ENCODE measurements at regions not wholly inside any gene's neighbourhood (a gene's known extent, or its start where the extent isn't known, plus 50 kb on each side); places are given as distances from the start of the nearest gene placed in this dataset.
"Not testable (repeated sequence)": the region's sequence is repeated elsewhere in the genome, so short reads cannot be mapped to it uniquely, and the experiment has no call there.

GRCh38 chr6:906920-907319, 214.0 kb upstream of the EXOC2 start:
- intact Hi-C loops (cut with micrococcal nuclease) = no loop called here

- intact Hi-C loops (cut with micrococcal nuclease) = no loop called here
Observed at GRCh38 chr6:905556-905955, 212.6 kb upstream of the EXOC2 start.

- intact Hi-C loops (cut with micrococcal nuclease) = no loop called here
Observed at GRCh38 chr6:904994-905393, 212.1 kb upstream of the EXOC2 start.

- intact Hi-C loops (cut with micrococcal nuclease) = no loop called here
Observed at GRCh38 chr6:903761-904160, 210.8 kb upstream of the EXOC2 start.

- intact Hi-C loops (cut with micrococcal nuclease) = no loop called here
Observed at GRCh38 chr6:901696-902460, 208.9 kb upstream of the EXOC2 start.

GRCh38 chr6:900716-901605, 208.0 kb upstream of the EXOC2 start:
- intact Hi-C loops (cut with micrococcal nuclease) = no loop called here

GRCh38 chr6:897528-898207, 204.7 kb upstream of the EXOC2 start:
- intact Hi-C loops (cut with micrococcal nuclease) = loop anchor here (10.0 kb wide), 1 partner anchor 303 kb away; no protein-coding TSS in a partner anchor

- intact Hi-C loops (cut with micrococcal nuclease) = loop anchor here (10.0 kb wide), 1 partner anchor 299 kb away; no protein-coding TSS in a partner anchor
Observed at GRCh38 chr6:894274-894673, 201.3 kb upstream of the EXOC2 start.

- intact Hi-C loops (cut with micrococcal nuclease) = loop anchor here (10.0 kb wide), 1 partner anchor 296 kb away; no protein-coding TSS in a partner anchor
Observed at GRCh38 chr6:890995-891394, 198.1 kb upstream of the EXOC2 start.

- intact Hi-C loops (cut with micrococcal nuclease) = loop anchor here (10.0 kb wide), 1 partner anchor 295 kb away; no protein-coding TSS in a partner anchor
Observed at GRCh38 chr6:890201-890600, 197.3 kb upstream of the EXOC2 start.

GRCh38 chr6:887583-888235, 194.8 kb upstream of the EXOC2 start:
- intact Hi-C loops (cut with micrococcal nuclease) = no loop called here

GRCh38 chr6:886116-886515, 193.2 kb upstream of the EXOC2 start:
- intact Hi-C loops (cut with micrococcal nuclease) = not testable (repeated sequence)

GRCh38 chr6:885051-885590, 192.2 kb upstream of the EXOC2 start:
- intact Hi-C loops (cut with micrococcal nuclease) = no loop called here

GRCh38 chr6:884570-884969, 191.6 kb upstream of the EXOC2 start:
- intact Hi-C loops (cut with micrococcal nuclease) = no loop called here

- intact Hi-C loops (cut with micrococcal nuclease) = no loop called here
Observed at GRCh38 chr6:882084-882598, 189.2 kb upstream of the EXOC2 start.

- intact Hi-C loops (cut with micrococcal nuclease) = no loop called here
Observed at GRCh38 chr6:878179-878578, 185.2 kb upstream of the EXOC2 start.

GRCh38 chr6:875012-875411, 182.1 kb upstream of the EXOC2 start:
- intact Hi-C loops (cut with micrococcal nuclease) = no loop called here

- intact Hi-C loops (cut with micrococcal nuclease) = no loop called here
Observed at GRCh38 chr6:872570-873125, 179.7 kb upstream of the EXOC2 start.

GRCh38 chr6:871503-871902, 178.6 kb upstream of the EXOC2 start:
- intact Hi-C loops (cut with micrococcal nuclease) = no loop called here

GRCh38 chr6:870096-870495, 177.2 kb upstream of the EXOC2 start:
- intact Hi-C loops (cut with micrococcal nuclease) = no loop called here

Measured in T-helper 2 cell treated with Interferon-gamma antibody and Interleukin-4, amounts not matched to agents 100 ng/mL and 5 ng/mL, for 36 hours (primary cell).